HCT116 (cell line): ENCODE measurements at regions not wholly inside any gene's neighbourhood (a gene's known extent, or its start where the extent isn't known, plus 50 kb on each side); places are given as distances from the start of the nearest gene placed in this dataset.

Experiments used
- ATAC-seq: fragments of 200-7000 bp; cut with Tn5 transposase; 2 replicates; pipeline ENCODE4 v1.9.1; 2020; ENCODE audit warnings: mild to moderate bottlenecking, moderate library complexity
- BruUV-seq: library from RNA; stranded (reverse); fragments of 400-500 nt; replicated peaks from 2 replicates; lab custom pipeline; 2021; lab: Mats Ljungman, UMichigan
- CTCF ChIA-PET: fragments of 300-600 bp; sonication (Branson Sonifier 250); formaldehyde crosslinking; loops from one replicate; lab custom pipeline; 2021; ENCODE audit warnings: antibody characterized with exemption; lab: Charles Lee
- POLR2A ChIA-PET: fragments of 300-600, 350-600 bp; sonication (Branson Sonifier 250); formaldehyde crosslinking; loops from one replicate; lab custom pipeline; 2021; ENCODE audit warnings: antibody characterized with exemption; lab: Charles Lee
- RAD21 ChIA-PET, 2 experiments: fragments of 300-600 bp; sonication (Branson Sonifier 250); formaldehyde crosslinking; loops; one replicate each; lab custom pipeline; 2023; ENCODE audit warnings: low total read pairs in 2 of 2; ENCODE audit not compliant: uncharacterized antibody in 2 of 2, unreplicated experiment in 2 of 2, low non-redundant PET in 1 of 2; lab: Charles Lee
- DNase-seq: peaks from one replicate; pipeline ENCODE4 v3.0.0-alpha.2; 2010; ENCODE audit warnings: low read depth, low spot score
- H2AFZ ChIP-seq: fragments of 200-600 bp; shearing (Covaris generic), sonication (generic); 2 replicates; pipeline ENCODE4 v1.6.1; 2017; ENCODE audit warnings: low read depth, mixed run types, mixed read lengths, antibody characterized with exemption, low read length; ENCODE audit not compliant: poor library complexity, severe bottlenecking
- H3K27ac ChIP-seq: 2 replicates; pipeline ENCODE4 v1.5.1; 2012; ENCODE audit warnings: low read depth, low read length
- H3K27me3 ChIP-seq: fragments of 200-600 bp; sonication (generic); 2 replicates; pipeline ENCODE4 v1.6.1; 2016; ENCODE audit warnings: mixed run types, low read length, mixed read lengths; ENCODE audit not compliant: insufficient read depth
- H3K36me3 ChIP-seq, 2 experiments: fragments of 200-500 bp in 1 of 2; fragments of 200-600 bp in 1 of 2; sonication (Bioruptor generic) in 1 of 2; sonication (generic) in 1 of 2; 2 replicates each; pipeline versions ENCODE4 v1.5.1 to v1.6.1; 2014 to 2016; ENCODE audit warnings: low read length in 2 of 2, inconsistent platforms in 1 of 2, mixed read lengths in 1 of 2, mixed run types in 1 of 2; ENCODE audit not compliant: insufficient read depth in 2 of 2, control insufficient read depth in 1 of 2
- H3K4me1 ChIP-seq, 2 experiments: fragments of 200-600 bp in 1 of 2; sonication (generic) in 1 of 2; 2 replicates each; pipeline versions ENCODE4 v1.5.1 to v1.6.1; 2012 to 2017; ENCODE audit warnings: low read length in 2 of 2, inconsistent platforms in 1 of 2, mild to moderate bottlenecking in 1 of 2, mixed read lengths in 1 of 2, mixed run types in 1 of 2, moderate library complexity in 1 of 2; ENCODE audit not compliant: insufficient read depth in 2 of 2, control insufficient read depth in 1 of 2
- H3K4me2 ChIP-seq: fragments of 200-600 bp; sonication (generic); 2 replicates; pipeline ENCODE4 v1.6.1; 2017; ENCODE audit warnings: mixed run types, low read length, mixed read lengths
- H3K4me3 ChIP-seq, 2 experiments: fragments of 200-600 bp in 1 of 2; sonication (generic) in 1 of 2; replicated peaks in 1 of 2; 2 replicates each; pipeline ENCODE4 v1.5.1; 2011 to 2016; ENCODE audit warnings: low read length in 2 of 2, control low read depth in 1 of 2, low read depth in 1 of 2, mild to moderate bottlenecking in 1 of 2, mixed read lengths in 1 of 2, mixed run types in 1 of 2
- H3K79me2 ChIP-seq: fragments of 200-600 bp; sonication (generic); 2 replicates; pipeline ENCODE4 v1.6.1; 2017; ENCODE audit warnings: mild to moderate bottlenecking, mixed run types, low read length, moderate library complexity, mixed read lengths; ENCODE audit not compliant: insufficient read depth
- H3K9ac ChIP-seq: fragments of 200-600 bp; sonication (generic); 2 replicates; pipeline ENCODE4 v1.6.1; 2016; ENCODE audit warnings: low read length, mixed read lengths
- H3K9me2 ChIP-seq: fragments of 200-600 bp; sonication (generic), shearing (Covaris generic); 2 replicates; pipeline ENCODE4 v1.6.1; 2017; ENCODE audit warnings: mixed run types, mild to moderate bottlenecking, moderate library complexity; ENCODE audit not compliant: insufficient read depth
- H3K9me3 ChIP-seq, 2 experiments: fragments of 200-500 bp in 1 of 2; fragments of 200-600 bp in 1 of 2; sonication (Bioruptor generic) in 1 of 2; sonication (generic) in 1 of 2; 2 replicates each; pipeline ENCODE4 v1.6.1; 2014 to 2017; ENCODE audit warnings: low read length in 2 of 2, mixed read lengths in 2 of 2, inconsistent platforms in 1 of 2, low read depth in 1 of 2, mild to moderate bottlenecking in 1 of 2, mixed run types in 1 of 2, moderate library complexity in 1 of 2; ENCODE audit not compliant: control insufficient read depth in 1 of 2, insufficient read depth in 1 of 2
- H4K20me1 ChIP-seq: fragments of 200-600 bp; sonication (generic), shearing (Covaris generic); 2 replicates; pipeline ENCODE4 v1.6.1; 2017; ENCODE audit warnings: mixed run types, mild to moderate bottlenecking, moderate library complexity; ENCODE audit not compliant: insufficient read depth
- ATF3 ChIP-seq: IDR thresholded peaks from 2 replicates; pipeline ENCODE4 v1.6.1; 2012
- CBX3 ChIP-seq: IDR thresholded peaks from 2 replicates; pipeline ENCODE4 v1.6.1; 2012; ENCODE audit warnings: low read depth
- CEBPB ChIP-seq: IDR thresholded peaks from 2 replicates; pipeline ENCODE4 v1.6.1; 2012; ENCODE audit warnings: low read depth
- MAX ChIP-seq: IDR thresholded peaks from 2 replicates; pipeline ENCODE4 v1.6.1; 2012
- POLR2A ChIP-seq: IDR thresholded peaks from 2 replicates; pipeline ENCODE4 v1.7.0; 2011; ENCODE audit warnings: borderline replicate concordance; ENCODE audit not compliant: insufficient read depth, insufficient read length; ENCODE audit errors: extremely low read depth
- POLR2AphosphoS5 ChIP-seq: IDR thresholded peaks from 2 replicates; pipeline ENCODE4 v1.6.1; 2011; ENCODE audit warnings: mild to moderate bottlenecking, low read depth, low read length, moderate library complexity
- REST ChIP-seq: IDR thresholded peaks from 2 replicates; pipeline ENCODE4 v1.6.1; 2012; ENCODE audit warnings: low read depth
- SIN3A ChIP-seq: IDR thresholded peaks from 2 replicates; pipeline ENCODE4 v1.6.1; 2012; ENCODE audit warnings: low read depth
- SP1 ChIP-seq: IDR thresholded peaks from 2 replicates; pipeline ENCODE4 v1.6.1; 2012; ENCODE audit warnings: low read depth
- SRF ChIP-seq: IDR thresholded peaks from 2 replicates; pipeline ENCODE4 v1.6.1; 2012; ENCODE audit warnings: low read depth
- TCF7L2 ChIP-seq: IDR thresholded peaks from 2 replicates; pipeline ENCODE4 v1.7.0; 2011; ENCODE audit warnings: borderline replicate concordance, inconsistent platforms; ENCODE audit not compliant: insufficient read depth, insufficient read length; ENCODE audit errors: extremely low read depth
- YY1 ChIP-seq: IDR thresholded peaks from 2 replicates; pipeline ENCODE4 v1.6.1; 2011; ENCODE audit warnings: low read length, low read depth, moderate library complexity, mild to moderate bottlenecking; ENCODE audit not compliant: insufficient replicate concordance; ENCODE audit errors: extremely low read depth
- intact Hi-C: fragments of 100-400 bp; cut with micrococcal nuclease; formaldehyde crosslinking; loops from 2 replicates; pipeline ENCODE4 v1.10.0; 2022

DNA sequence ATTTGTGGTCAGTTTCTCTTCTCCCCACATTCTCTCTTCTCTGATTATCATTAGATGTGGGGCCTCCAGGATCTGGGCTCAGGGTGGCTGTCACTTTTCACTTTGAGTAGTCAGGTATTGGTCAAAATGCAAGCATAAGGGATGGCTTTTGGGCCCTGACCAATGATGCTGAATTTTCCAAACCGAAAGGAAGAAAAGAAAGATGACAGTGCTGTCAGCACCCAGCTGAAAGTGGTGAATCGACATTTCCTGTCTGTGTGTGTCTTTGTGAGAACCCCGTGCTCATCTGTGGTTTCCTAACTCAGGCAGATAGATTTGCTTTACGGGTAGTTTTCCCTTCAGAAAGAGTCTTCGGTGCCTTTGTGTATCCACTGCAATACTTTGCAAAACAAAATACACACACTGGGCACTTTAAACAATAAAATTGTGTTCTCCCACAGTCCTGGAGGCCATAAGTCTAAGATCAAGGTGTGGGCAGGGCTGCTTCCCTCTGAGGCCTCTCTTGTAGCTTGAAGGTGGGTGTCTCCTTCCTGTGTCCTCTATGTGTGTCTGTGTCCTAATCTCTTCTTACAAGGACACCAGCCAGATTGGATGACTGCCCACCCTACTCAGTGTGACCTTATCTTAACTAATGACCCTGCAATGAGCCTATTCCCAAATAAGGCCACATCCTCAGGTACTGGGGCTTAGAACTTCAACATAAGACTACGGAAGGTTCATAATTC lies 274.8 kb upstream of the AJAP1 start:
- intact Hi-C loops, result no loop called here
- POLR2A ChIA-PET, result no interaction called here
- H2AFZ ChIP-seq, result no peak overlapping the region
- H3K9me3 ChIP-seq, result 0 out of 4 replicates have a peak, but pooled peaks cover 0 to 3% of the 10 kb centered on the region in 2 experiments
- no peak for ATAC-seq
- H3K4me2 ChIP-seq, result no peak overlapping the region
- no peak overlapping the region for H3K4me3 ChIP-seq
- no TSS peak for BruUV-seq
- no peaks in the 10 kb centered on the region for H3K27me3 ChIP-seq
- no peaks in the 10 kb centered on the region for H3K4me1 ChIP-seq
- H3K36me3 ChIP-seq, result no peaks in the 10 kb centered on the region
- RAD21 ChIA-PET, result no interaction called here
- no peak for DNase-seq
- no peak for TF ChIP-seq YY1
- no peak for TF ChIP-seq POLR2AphosphoS5
- no peak for TF ChIP-seq POLR2A
- no peak for TF ChIP-seq SRF
- no peak for TF ChIP-seq TCF7L2
- TF ChIP-seq CBX3, result no peak
- TF ChIP-seq CEBPB, result no peak
- TF ChIP-seq SIN3A, result no peak
- no peak for TF ChIP-seq SP1
- no peak for TF ChIP-seq REST
- no peak for TF ChIP-seq ATF3
- TF ChIP-seq MAX, result no peak
- CTCF ChIA-PET, result no interaction called here
- no peaks in the 10 kb centered on the region for H3K79me2 ChIP-seq
- no peaks in the 10 kb centered on the region for H3K9me2 ChIP-seq
- no peaks in the 10 kb centered on the region for H4K20me1 ChIP-seq
- no peak overlapping the region for H3K9ac ChIP-seq
- no peak overlapping the region for H3K27ac ChIP-seq
